ENCODE measurements at regions not wholly inside any gene's neighbourhood (a gene's known extent, or its start where the extent isn't known, plus 50 kb on each side); places are given as distances from the start of the nearest gene placed in this dataset.

GRCh38 chr7:54342458-54342857 is 199.7 kb upstream of the VSTM2A start:
- TF ChIP-seq CTCF (IDR thresholded peaks at IDR 0.05) (no peak), POLR2A (IDR thresholded peaks at IDR 0.05) (no peak)

Data from body of pancreas (tissue), 4 donors.